Nephron progenitor cell (in vitro differentiated cells): ENCODE measurements at regions not wholly inside any gene's neighbourhood (a gene's known extent, or its start where the extent isn't known, plus 50 kb on each side); places are given as distances from the start of the nearest gene placed in this dataset.
A peak's percentile ranks its signal among the peaks of the same experiment; 100 is the strongest.

Experiments used
- DNase-seq: peaks from one replicate; pipeline ENCODE4 v3.0.0; 2021
- H3K27ac Mint-ChIP-seq: 2 replicates; pipeline ENCODE4 v1.8.0; 2021; ENCODE audit warnings: mild to moderate bottlenecking, moderate library complexity, mixed read lengths
- H3K27me3 Mint-ChIP-seq: 2 replicates; pipeline ENCODE4 v1.8.0; 2021; ENCODE audit warnings: mild to moderate bottlenecking, low read depth, mixed read lengths; ENCODE audit not compliant: poor library complexity
- H3K36me3 Mint-ChIP-seq: 2 replicates; pipeline ENCODE4 v1.8.0; 2021; ENCODE audit warnings: low read depth, mixed read lengths
- H3K4me1 Mint-ChIP-seq: 2 replicates; pipeline ENCODE4 v1.8.0; 2021; ENCODE audit warnings: mixed read lengths
- H3K4me3 Mint-ChIP-seq: 2 replicates; pipeline ENCODE4 v1.8.0; 2021; ENCODE audit warnings: mild to moderate bottlenecking, moderate library complexity, mixed read lengths
- H3K9me3 Mint-ChIP-seq: 2 replicates; pipeline ENCODE4 v1.8.0; 2021; ENCODE audit warnings: mild to moderate bottlenecking, moderate library complexity, mixed read lengths
- CTCF ChIP-seq: fragments of 200-600 bp; sonication (generic); IDR thresholded peaks from 2 replicates; pipeline ENCODE4 v1.5.0; 2021; ENCODE audit warnings: antibody characterized with exemption

GRCh38 chr6:165091121-165091785, 218.2 kb downstream of the C6orf118 start:
- Mint-ChIP-seq H3K9me3 (peaks cover 56% of the 10 kb centered on the region), H3K4me1 (peaks cover 29% of the 10 kb centered on the region), H3K36me3 (peaks cover 38% of the 10 kb centered on the region), H3K4me3 (peak overlapping the region; percentile 29), H3K27me3 (no peaks in the 10 kb centered on the region), H3K27ac (peak overlapping the region; percentile 88)
- peak; percentile 14 for DNase-seq
- TF ChIP-seq CTCF: no peak

GRCh38 chr6:165090242-165090641, 219.2 kb downstream of the C6orf118 start:
- peaks cover 33% of the 10 kb centered on the region for H3K36me3 Mint-ChIP-seq
- no peak for TF ChIP-seq CTCF
- H3K9me3 Mint-ChIP-seq: peaks cover 47% of the 10 kb centered on the region
- peak overlapping the region; percentile 36 for H3K27ac Mint-ChIP-seq
- DNase-seq: no peak
- peaks cover 29% of the 10 kb centered on the region for H3K4me1 Mint-ChIP-seq
- peak overlapping the region; percentile 32 for H3K4me3 Mint-ChIP-seq
- no peaks in the 10 kb centered on the region for H3K27me3 Mint-ChIP-seq

- H3K4me3 Mint-ChIP-seq: no peak overlapping the region
- peaks cover 49% of the 10 kb centered on the region for H3K4me1 Mint-ChIP-seq
- H3K36me3 Mint-ChIP-seq: peaks cover 5% of the 10 kb centered on the region
- no peaks in the 10 kb centered on the region for H3K27me3 Mint-ChIP-seq
- H3K27ac Mint-ChIP-seq: no peak overlapping the region
- no peak for DNase-seq
- peaks cover 13% of the 10 kb centered on the region for H3K9me3 Mint-ChIP-seq
- no peak for TF ChIP-seq CTCF
Measured at GRCh38 chr6:165086814-165087213, 222.6 kb downstream of the C6orf118 start.

- peaks cover 24% of the 10 kb centered on the region for H3K4me1 Mint-ChIP-seq
- peaks cover 10% of the 10 kb centered on the region for H3K9me3 Mint-ChIP-seq
- no peaks in the 10 kb centered on the region for H3K27me3 Mint-ChIP-seq
- no peak for DNase-seq
- peaks cover 5% of the 10 kb centered on the region for H3K36me3 Mint-ChIP-seq
- no peak overlapping the region for H3K27ac Mint-ChIP-seq
- H3K4me3 Mint-ChIP-seq: no peak overlapping the region
- no peak for TF ChIP-seq CTCF
Measured at GRCh38 chr6:165082636-165083035, 226.8 kb downstream of the C6orf118 start.

- Mint-ChIP-seq H3K4me3 (no peak overlapping the region), H3K27ac (no peak overlapping the region), H3K36me3 (peaks cover 5% of the 10 kb centered on the region), H3K27me3 (no peaks in the 10 kb centered on the region), H3K4me1 (peaks cover 23% of the 10 kb centered on the region), H3K9me3 (peaks cover 10% of the 10 kb centered on the region)
- no peak for TF ChIP-seq CTCF
- DNase-seq: no peak
Measured at GRCh38 chr6:165081944-165082532, 227.4 kb downstream of the C6orf118 start.

- H3K4me1 Mint-ChIP-seq: peaks cover 30% of the 10 kb centered on the region
- peaks cover 10% of the 10 kb centered on the region for H3K27me3 Mint-ChIP-seq
- peaks cover 10% of the 10 kb centered on the region for H3K9me3 Mint-ChIP-seq
Measured at GRCh38 chr6:165077876-165078275, 231.5 kb downstream of the C6orf118 start.

More at GRCh38 chr6:165077876-165078275, 231.5 kb downstream of the C6orf118 start:
- DNase-seq: no peak
- Mint-ChIP-seq H3K27ac (no peak overlapping the region), H3K4me3 (no peak overlapping the region), H3K36me3 (peaks cover 5% of the 10 kb centered on the region)
- no peak for TF ChIP-seq CTCF
